ENCODE measurements at regions not wholly inside any gene's neighbourhood (a gene's known extent, or its start where the extent isn't known, plus 50 kb on each side); places are given as distances from the start of the nearest gene placed in this dataset.

DNA sequence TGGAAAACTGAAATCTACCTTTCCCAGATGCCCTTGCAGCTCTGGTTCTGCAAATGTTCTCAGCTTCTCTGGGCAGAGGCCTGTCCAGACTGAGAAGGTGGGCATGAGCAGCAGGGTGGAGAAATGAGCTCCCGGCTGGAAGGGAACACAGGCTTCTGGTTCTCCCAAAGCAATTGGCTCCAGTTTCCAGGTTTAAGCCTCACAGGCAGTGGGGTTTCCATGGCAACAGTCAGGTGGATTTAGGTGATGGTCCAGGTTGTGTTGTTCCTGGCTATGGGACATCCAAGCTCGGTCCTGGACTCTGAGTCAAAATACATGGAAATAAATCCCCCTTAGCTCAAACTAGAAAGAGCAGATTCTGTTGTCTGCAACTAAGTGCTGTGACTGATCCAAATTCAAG is 94.6 kb upstream of the IQSEC1 start:
- Histone ChIP-seq H3K4me1 (ENCODE audit: control insufficient read depth in 5 of 5, insufficient read depth in 5 of 5, low read length in 5 of 5) (no peaks in the 10 kb centered on the region), H3K9ac (ENCODE audit: insufficient read depth in 1 of 2, low read length in 2 of 2) (no peak overlapping the region), H3K27ac (ENCODE audit: low read depth in 1 of 2, low read length in 1 of 2) (no peak overlapping the region), H3K9me3 (ENCODE audit: control insufficient read depth in 4 of 4, insufficient read depth in 3 of 4, low read length in 3 of 4) (peaks cover 0 to 2% (median 0%) of the 10 kb centered on the region in 4 donors), H3K36me3 (ENCODE audit: control insufficient read depth in 4 of 4, insufficient read depth in 4 of 4, low read length in 4 of 4) (no peaks in the 10 kb centered on the region), H3K27me3 (ENCODE audit: control insufficient read depth in 3 of 3, insufficient read depth in 3 of 3, low read length in 2 of 3) (no peaks in the 10 kb centered on the region), H3K4me3 (no peak overlapping the region)
- TF ChIP-seq, protein P1, sequence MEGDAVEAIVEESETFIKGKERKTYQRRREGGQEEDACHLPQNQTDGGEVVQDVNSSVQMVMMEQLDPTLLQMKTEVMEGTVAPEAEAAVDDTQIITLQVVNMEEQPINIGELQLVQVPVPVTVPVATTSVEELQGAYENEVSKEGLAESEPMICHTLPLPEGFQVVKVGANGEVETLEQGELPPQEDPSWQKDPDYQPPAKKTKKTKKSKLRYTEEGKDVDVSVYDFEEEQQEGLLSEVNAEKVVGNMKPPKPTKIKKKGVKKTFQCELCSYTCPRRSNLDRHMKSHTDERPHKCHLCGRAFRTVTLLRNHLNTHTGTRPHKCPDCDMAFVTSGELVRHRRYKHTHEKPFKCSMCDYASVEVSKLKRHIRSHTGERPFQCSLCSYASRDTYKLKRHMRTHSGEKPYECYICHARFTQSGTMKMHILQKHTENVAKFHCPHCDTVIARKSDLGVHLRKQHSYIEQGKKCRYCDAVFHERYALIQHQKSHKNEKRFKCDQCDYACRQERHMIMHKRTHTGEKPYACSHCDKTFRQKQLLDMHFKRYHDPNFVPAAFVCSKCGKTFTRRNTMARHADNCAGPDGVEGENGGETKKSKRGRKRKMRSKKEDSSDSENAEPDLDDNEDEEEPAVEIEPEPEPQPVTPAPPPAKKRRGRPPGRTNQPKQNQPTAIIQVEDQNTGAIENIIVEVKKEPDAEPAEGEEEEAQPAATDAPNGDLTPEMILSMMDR (IDR thresholded peaks at IDR 0.05; ENCODE audit: control extremely low read depth, extremely low read depth), result no peak
- no peak for ATAC-seq (ENCODE audit: insufficient read depth, low FRiP score)
- DNase-seq, result no peak
- 87 to 95% methylated on average over 2 of the region's 2 CpGs for WGBS, 2 donors

- no peak for ATAC-seq (ENCODE audit: insufficient read depth, low FRiP score)
- Histone ChIP-seq H3K9ac (ENCODE audit: insufficient read depth in 1 of 2, low read length in 2 of 2) (no peak overlapping the region), H3K27ac (ENCODE audit: low read depth in 1 of 2, low read length in 1 of 2) (no peak overlapping the region), H3K36me3 (ENCODE audit: control insufficient read depth in 4 of 4, insufficient read depth in 4 of 4, low read length in 4 of 4) (no peaks in the 10 kb centered on the region), H3K27me3 (ENCODE audit: control insufficient read depth in 3 of 3, insufficient read depth in 3 of 3, low read length in 2 of 3) (no peaks in the 10 kb centered on the region), H3K4me3 (no peak overlapping the region), H3K9me3 (ENCODE audit: control insufficient read depth in 4 of 4, insufficient read depth in 3 of 4, low read length in 3 of 4) (peaks cover 0 to 2% (median 0%) of the 10 kb centered on the region in 4 donors), H3K4me1 (ENCODE audit: control insufficient read depth in 5 of 5, insufficient read depth in 5 of 5, low read length in 5 of 5) (no peaks in the 10 kb centered on the region)
- DNase-seq, result no peak
- WGBS, 2 donors, result 77 to 88% methylated on average over 11 of the region's 11 CpGs
- TF ChIP-seq, protein P1 (IDR thresholded peaks at IDR 0.05; ENCODE audit: control extremely low read depth, extremely low read depth), result no peak
Observed at GRCh38 chr3:13167064-13167743, 94.0 kb upstream of the IQSEC1 start.

GRCh38 chr3:13166243-13167063 is 93.2 kb upstream of the IQSEC1 start:
- DNase-seq (no peak), ATAC-seq (ENCODE audit: insufficient read depth, low FRiP score) (no peak)
- Histone ChIP-seq H3K9me3 (ENCODE audit: control insufficient read depth in 4 of 4, insufficient read depth in 3 of 4, low read length in 3 of 4) (peaks cover 0 to 2% (median 0%) of the 10 kb centered on the region in 4 donors), H3K27me3 (ENCODE audit: control insufficient read depth in 3 of 3, insufficient read depth in 3 of 3, low read length in 2 of 3) (no peaks in the 10 kb centered on the region), H3K4me3 (no peak overlapping the region), H3K27ac (ENCODE audit: low read depth in 1 of 2, low read length in 1 of 2) (no peak overlapping the region), H3K9ac (ENCODE audit: insufficient read depth in 1 of 2, low read length in 2 of 2) (no peak overlapping the region), H3K4me1 (ENCODE audit: control insufficient read depth in 5 of 5, insufficient read depth in 5 of 5, low read length in 5 of 5) (no peaks in the 10 kb centered on the region), H3K36me3 (ENCODE audit: control insufficient read depth in 4 of 4, insufficient read depth in 4 of 4, low read length in 4 of 4) (no peaks in the 10 kb centered on the region)
- 81 to 91% methylated on average over 13 of the region's 13 CpGs for WGBS, 2 donors
- TF ChIP-seq, protein P1 (IDR thresholded peaks at IDR 0.05; ENCODE audit: control extremely low read depth, extremely low read depth), result no peak
